Stimulated activated CD8-positive, alpha-beta memory T cell treated with anti-CD3 and anti-CD28 coated beads, Interleukin-7, amount 100 ng/mL, for 24 hours (primary cell): ENCODE measurements at regions not wholly inside any gene's neighbourhood (a gene's known extent, or its start where the extent isn't known, plus 50 kb on each side); places are given as distances from the start of the nearest gene placed in this dataset.
"Not testable (repeated sequence)": the region's sequence is repeated elsewhere in the genome, so short reads cannot be mapped to it uniquely, and the experiment has no call there.

Experiments used
- DNase-seq: peaks from one replicate; pipeline ENCODE4 v3.0.0-alpha.2; 2020; ENCODE audit warnings: low read depth

GRCh38 chr12:126019385-126019784 is 954.1 kb downstream of the AACS start:
- no peak for DNase-seq

- DNase-seq: no peak
Observed at GRCh38 chr12:126021675-126022074, 956.4 kb downstream of the AACS start.

GRCh38 chr12:126027825-126028224 is 962.6 kb downstream of the AACS start:
- no peak for DNase-seq

- DNase-seq: no peak
Observed at GRCh38 chr12:126030573-126030972, 965.3 kb downstream of the AACS start.

GRCh38 chr12:126033751-126034150 is 968.5 kb downstream of the AACS start:
- no peak for DNase-seq

GRCh38 chr12:126036348-126036747 is 971.1 kb downstream of the AACS start:
- DNase-seq: no peak

- DNase-seq: no peak
Observed at GRCh38 chr12:126038434-126038833, 973.2 kb downstream of the AACS start.

GRCh38 chr12:126040307-126040706 is 975.1 kb downstream of the AACS start:
- no peak for DNase-seq

- DNase-seq: no peak
Observed at GRCh38 chr12:126042286-126042685, 977.1 kb downstream of the AACS start.

DNA sequence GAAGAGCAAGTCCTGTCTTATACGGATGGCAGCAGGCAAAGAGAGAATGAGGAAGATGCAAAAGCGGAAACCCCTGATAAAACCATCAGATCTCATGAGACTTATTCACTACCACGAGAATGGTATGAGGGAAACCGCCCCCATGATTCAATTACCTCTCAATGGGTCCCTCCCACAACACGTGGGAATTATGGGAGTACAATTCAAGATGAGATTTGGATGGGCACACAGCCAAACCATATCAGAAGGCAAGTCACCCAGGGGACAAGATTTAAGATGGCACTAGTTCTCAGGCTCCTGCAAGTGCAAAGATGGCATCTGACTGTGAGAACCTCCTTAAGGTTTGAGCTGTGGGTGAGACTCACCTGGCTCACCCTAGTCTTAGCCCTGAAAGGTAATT is 984.3 kb downstream of the AACS start:
- not testable (repeated sequence) for DNase-seq

- DNase-seq: no peak
Observed at GRCh38 chr12:126051611-126052107, 986.4 kb downstream of the AACS start.

GRCh38 chr12:126055521-126055920 is 990.3 kb downstream of the AACS start:
- DNase-seq: no peak

- DNase-seq: no peak
Observed at GRCh38 chr12:126061777-126062176, 996.5 kb downstream of the AACS start.

DNA sequence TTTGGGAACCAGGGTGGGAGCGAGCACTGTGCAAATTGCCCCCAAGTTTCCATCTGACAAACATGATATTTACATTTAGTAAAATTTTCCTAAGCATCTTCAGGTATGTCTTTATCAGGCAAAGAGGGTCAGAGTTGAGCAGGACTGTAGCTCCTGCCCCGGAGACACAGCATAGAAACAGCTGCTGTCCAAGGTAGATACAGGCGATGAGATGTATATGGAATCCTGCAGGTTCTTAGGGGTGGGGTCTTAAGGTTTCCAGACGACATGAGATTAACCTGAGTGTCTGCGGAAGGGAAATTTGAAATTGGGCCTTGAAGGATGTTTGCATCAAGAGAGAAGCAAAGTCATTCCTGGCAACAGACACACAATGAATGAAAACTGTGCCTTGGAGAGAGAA is 998.8 kb downstream of the AACS start:
- no peak for DNase-seq

GRCh38 chr12:126067626-126068329 is 1002.5 kb downstream of the AACS start:
- DNase-seq: no peak

GRCh38 chr12:126069549-126070165 is 1004.4 kb downstream of the AACS start:
- peak; percentile 4 for DNase-seq

- DNase-seq: no peak
Observed at GRCh38 chr12:126076515-126076914, 1011.3 kb downstream of the AACS start.

GRCh38 chr12:126083926-126084325 is 1018.7 kb downstream of the AACS start:
- no peak for DNase-seq

DNA sequence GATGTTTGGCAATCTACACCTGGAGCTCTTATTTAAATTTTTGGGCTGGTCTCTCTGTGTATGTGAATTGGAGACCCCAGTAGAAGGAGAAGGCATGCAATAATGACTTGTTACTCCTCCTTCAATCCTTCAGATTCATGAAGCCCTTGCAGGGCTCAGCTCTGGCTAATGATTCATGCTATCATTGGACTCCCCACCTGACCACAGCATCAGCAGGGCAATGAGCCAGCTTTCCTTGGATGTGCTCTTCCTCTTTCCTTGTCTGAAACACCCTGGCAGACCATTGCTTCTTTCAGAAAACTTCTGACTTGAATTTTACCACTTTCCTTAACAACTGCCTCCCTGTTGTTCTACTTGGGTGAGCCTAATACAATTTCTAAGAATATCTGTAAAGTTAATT is 1019.2 kb downstream of the AACS start:
- DNase-seq: no peak

DNA sequence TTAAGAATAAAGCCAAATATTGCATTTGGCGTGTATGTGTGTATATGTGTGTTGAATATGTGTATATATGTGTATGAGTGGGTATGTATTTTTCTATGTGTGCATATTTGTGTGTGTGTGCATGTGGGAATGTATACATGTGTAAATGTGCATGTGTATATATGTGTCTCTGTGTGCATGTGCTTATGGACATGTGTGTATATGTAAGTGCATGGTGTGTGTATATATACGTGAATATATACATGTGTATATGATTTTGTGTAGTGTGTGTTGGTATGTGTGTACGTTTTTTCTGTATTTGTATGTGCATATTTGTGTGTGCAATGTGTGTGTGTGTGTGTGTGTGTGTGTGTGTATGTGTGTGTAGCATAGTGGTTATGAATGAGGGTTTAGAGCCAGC is 1021.0 kb downstream of the AACS start:
- DNase-seq: no peak

DNA sequence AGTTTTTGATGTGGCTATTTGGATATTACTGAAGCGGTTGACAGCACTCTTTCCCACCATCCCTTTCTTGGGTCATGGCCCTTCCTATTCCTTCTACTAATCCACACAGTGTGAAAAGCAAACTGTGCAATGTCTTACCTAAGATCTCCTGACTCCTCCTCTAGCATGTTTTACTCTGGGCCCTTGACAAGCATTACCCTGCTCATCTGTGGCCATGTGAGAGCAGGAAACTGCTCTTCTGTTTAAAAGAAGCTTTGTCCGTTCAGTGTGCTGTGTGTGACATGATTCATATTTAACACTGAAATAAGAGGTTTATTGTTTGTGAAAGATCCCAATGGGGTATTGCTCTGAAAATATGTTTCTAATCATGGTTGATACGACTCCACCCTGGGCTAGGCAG is 1022.5 kb downstream of the AACS start:
- DNase-seq: no peak

GRCh38 chr12:126093908-126094307 is 1028.7 kb downstream of the AACS start:
- no peak for DNase-seq

- no peak for DNase-seq
Observed at GRCh38 chr12:126095748-126096510, 1030.7 kb downstream of the AACS start.
